ENCODE measurements at regions not wholly inside any gene's neighbourhood (a gene's known extent, or its start where the extent isn't known, plus 50 kb on each side); places are given as distances from the start of the nearest gene placed in this dataset.
"Not testable (repeated sequence)": the region's sequence is repeated elsewhere in the genome, so short reads cannot be mapped to it uniquely, and the experiment has no call there.

- no TSS peak for BruUV-seq (replicated peaks)
- Histone ChIP-seq H3K79me2 (ENCODE audit: low read depth) (no peaks in the 10 kb centered on the region), H3K9me2 (ENCODE audit: insufficient read depth) (no peaks in the 10 kb centered on the region), H3K4me2 (no peak overlapping the region), H3K27me3 (ENCODE audit: insufficient read depth, low read depth) (no peaks in the 10 kb centered on the region), H2AFZ (no peak overlapping the region), H3K4me3 (no peak overlapping the region), H3K4me1 (replicated peaks; ENCODE audit: insufficient read depth) (no peaks in the 10 kb centered on the region; the same call in 1 of the 2 replicates), H3K36me3 (ENCODE audit: low read depth) (no peaks in the 10 kb centered on the region), H3K27ac (no peak overlapping the region), H3K9me3 (ENCODE audit: insufficient read depth, low read depth) (no peaks in the 10 kb centered on the region), H3F3A (ENCODE audit: insufficient read depth, low read depth) (0 out of 2 replicates have a peak, but pooled peaks cover 6% of the 10 kb centered on the region), H4K20me1 (ENCODE audit: insufficient read depth) (no peaks in the 10 kb centered on the region)
- POLR2A ChIA-PET (ENCODE audit: unreplicated experiment) = no interaction called here
- no peak for TF ChIP-seq CTCF (conservative IDR thresholded peaks at IDR 0.05)
- no peak for TF ChIP-seq EZH2 (IDR thresholded peaks at IDR 0.05; ENCODE audit: low read depth)
- DNase-seq = peak in 1 of 2 experiments; percentile 6
- intact Hi-C loops (cut with micrococcal nuclease; ENCODE audit: unreplicated experiment) = no loop called here
- CTCF ChIA-PET = no interaction called here
These were observed 103.5 kb upstream of the BOD1L1 start for GRCh38 chr4:13731019-13731418.

GRCh38 chr4:13733817-13734216, 106.3 kb upstream of the BOD1L1 start:
- ChIA-PET CTCF (no interaction called here), POLR2A (ENCODE audit: unreplicated experiment) (interaction anchor here (0.5 kb wide), 1 partner anchor 59 kb away, joined by 3 read pairs; no protein-coding TSS in a partner anchor)
- no peak overlapping the region for H2AFZ ChIP-seq
- no peaks in the 10 kb centered on the region for H3K27me3 ChIP-seq (ENCODE audit: insufficient read depth, low read depth)
- H3K9me2 ChIP-seq (ENCODE audit: insufficient read depth) = no peaks in the 10 kb centered on the region
- H3K4me3 ChIP-seq = no peak overlapping the region
- no peaks in the 10 kb centered on the region; the same call in 1 of the 2 replicates for H3K4me1 ChIP-seq (replicated peaks; ENCODE audit: insufficient read depth)
- H4K20me1 ChIP-seq (ENCODE audit: insufficient read depth) = no peaks in the 10 kb centered on the region
- peak in 1 of 2 experiments; percentile 68 for DNase-seq
- H3K4me2 ChIP-seq = no peak overlapping the region
- no peaks in the 10 kb centered on the region for H3K9me3 ChIP-seq (ENCODE audit: insufficient read depth, low read depth)
- intact Hi-C loops (cut with micrococcal nuclease; ENCODE audit: unreplicated experiment) = no loop called here
- H3K36me3 ChIP-seq (ENCODE audit: low read depth) = no peaks in the 10 kb centered on the region
- no TSS peak for BruUV-seq (replicated peaks)
- 0 out of 2 replicates have a peak, but pooled peaks cover 6% of the 10 kb centered on the region for H3F3A ChIP-seq (ENCODE audit: insufficient read depth, low read depth)
- peak overlapping the region; percentile 37; the same call in 1 of the 2 replicates for H3K27ac ChIP-seq
- H3K79me2 ChIP-seq (ENCODE audit: low read depth) = no peaks in the 10 kb centered on the region
- no peak for TF ChIP-seq EZH2 (IDR thresholded peaks at IDR 0.05; ENCODE audit: low read depth)
- no peak for TF ChIP-seq CTCF (conservative IDR thresholded peaks at IDR 0.05)

- DNase-seq = peak in 1 of 2 experiments; percentile 51
- POLR2A ChIA-PET (ENCODE audit: unreplicated experiment) = no interaction called here
- H3K9me2 ChIP-seq (ENCODE audit: insufficient read depth) = no peaks in the 10 kb centered on the region
- H3K27ac ChIP-seq = no peak overlapping the region
- no peak overlapping the region for H2AFZ ChIP-seq
- no TSS peak for BruUV-seq (replicated peaks)
- H3K36me3 ChIP-seq (ENCODE audit: low read depth) = no peaks in the 10 kb centered on the region
- H3K79me2 ChIP-seq (ENCODE audit: low read depth) = no peaks in the 10 kb centered on the region
- TF ChIP-seq CTCF (conservative IDR thresholded peaks at IDR 0.05) (no peak), EZH2 (IDR thresholded peaks at IDR 0.05; ENCODE audit: low read depth) (no peak)
- no peaks in the 10 kb centered on the region for H3F3A ChIP-seq (ENCODE audit: insufficient read depth, low read depth)
- peaks cover 8% of the 10 kb centered on the region for H3K4me1 ChIP-seq (replicated peaks; ENCODE audit: insufficient read depth)
- CTCF ChIA-PET = no interaction called here
- H4K20me1 ChIP-seq (ENCODE audit: insufficient read depth) = no peaks in the 10 kb centered on the region
- H3K4me3 ChIP-seq = no peak overlapping the region
- no peaks in the 10 kb centered on the region for H3K27me3 ChIP-seq (ENCODE audit: insufficient read depth, low read depth)
- peak overlapping the region; percentile 19; the same call in 1 of the 2 replicates for H3K4me2 ChIP-seq
- intact Hi-C loops (cut with micrococcal nuclease; ENCODE audit: unreplicated experiment) = no loop called here
- no peaks in the 10 kb centered on the region for H3K9me3 ChIP-seq (ENCODE audit: insufficient read depth, low read depth)
These were observed 123.1 kb upstream of the BOD1L1 start for GRCh38 chr4:13750594-13750993.

GRCh38 chr4:13761581-13761980, 134.1 kb upstream of the BOD1L1 start:
- H3K4me1 ChIP-seq (replicated peaks; ENCODE audit: insufficient read depth); H3F3A ChIP-seq (ENCODE audit: insufficient read depth, low read depth); BruUV-seq (replicated peaks); POLR2A ChIA-PET (ENCODE audit: unreplicated experiment); H3K9me3 ChIP-seq (ENCODE audit: insufficient read depth, low read depth); H3K79me2 ChIP-seq (ENCODE audit: low read depth); intact Hi-C loops (cut with micrococcal nuclease; ENCODE audit: unreplicated experiment); H2AFZ ChIP-seq; H3K27me3 ChIP-seq (ENCODE audit: insufficient read depth, low read depth); H3K36me3 ChIP-seq (ENCODE audit: low read depth); H3K9me2 ChIP-seq (ENCODE audit: insufficient read depth); H4K20me1 ChIP-seq (ENCODE audit: insufficient read depth); DNase-seq; H3K4me2 ChIP-seq; H3K4me3 ChIP-seq; CTCF ChIA-PET; H3K27ac ChIP-seq: not testable (repeated sequence)
